HepG2 (cell line): ENCODE measurements at regions not wholly inside any gene's neighbourhood (a gene's known extent, or its start where the extent isn't known, plus 50 kb on each side); places are given as distances from the start of the nearest gene placed in this dataset.

Source experiments
- ATAC-seq: fragments of 200-7000 bp; cut with Tn5 transposase; 3 replicates; pipeline ENCODE4 v1.9.1; 2020; ENCODE audit warnings: mild to moderate bottlenecking, moderate library complexity
- BruUV-seq: library from RNA; stranded (reverse); fragments of 400-500 nt; replicated peaks from 2 replicates; lab custom pipeline; 2021; lab: Mats Ljungman, UMichigan
- CTCF ChIA-PET: fragments of 300-600 bp; formaldehyde crosslinking; extraction: SDS; loops from one replicate; lab custom pipeline; 2021; ENCODE audit warnings: low total read pairs, inconsistent platforms, low intra/inter-chr PET ratio; lab: Yijun Ruan, JAX
- POLR2A ChIA-PET: fragments of 350-600 bp; sonication (Branson Sonifier 250); formaldehyde crosslinking; loops from one replicate; lab custom pipeline; 2020; ENCODE audit warnings: antibody characterized with exemption, inconsistent platforms; lab: Yijun Ruan, JAX
- DNase-seq: peaks from one replicate; pipeline ENCODE4 v3.0.0-alpha.2; 2015; ENCODE audit warnings: low spot score
- FAIRE-seq: peaks from 3 replicates; lab custom pipeline; 2011; peaks lifted over from hg19 to GRCh38; lab: Jason Lieb, UNC
- H2AFZ ChIP-seq: one replicate; pipeline ENCODE4 v1.6.1; 2011; ENCODE audit warnings: low read length, inconsistent platforms
- H3K27ac ChIP-seq: fragments of 300-600 bp; 3 replicates; pipeline ENCODE4 v1.8.0; 2011; ENCODE audit warnings: mixed run types, mild to moderate bottlenecking, mixed read lengths, low read length, inconsistent platforms; ENCODE audit not compliant: insufficient read depth; ENCODE audit errors: extremely low read length
- H3K27me3 ChIP-seq, 2 experiments: fragments of 200-600 bp in 1 of 2; 2 replicates in 1 of 2; 3 replicates in 1 of 2; pipeline versions ENCODE4 v1.6.0 to v1.8.0; 2011; ENCODE audit warnings: low read length in 2 of 2, mild to moderate bottlenecking in 2 of 2, moderate library complexity in 2 of 2, inconsistent platforms in 1 of 2; ENCODE audit not compliant: insufficient read depth in 2 of 2, control insufficient read depth in 1 of 2
- H3K36me3 ChIP-seq, 2 experiments: fragments of 200-600 bp in 1 of 2; replicated peaks in 1 of 2; 2 replicates in 1 of 2; 3 replicates in 1 of 2; pipeline versions ENCODE4 v1.5.1 to v1.8.0; 2011; ENCODE audit warnings: low read length in 2 of 2, inconsistent platforms in 1 of 2; ENCODE audit not compliant: insufficient read depth in 2 of 2, control insufficient read depth in 1 of 2
- H3K4me1 ChIP-seq: 2 replicates; pipeline ENCODE4 v1.5.1; 2012; ENCODE audit warnings: low read length, inconsistent platforms; ENCODE audit not compliant: insufficient read depth
- H3K4me2 ChIP-seq: 2 replicates; pipeline ENCODE4 v1.6.0; 2011; ENCODE audit warnings: low read depth, low read length, inconsistent platforms
- H3K4me3 ChIP-seq, 3 experiments: fragments of 200-600 bp in 1 of 3; sonication (generic), shearing (Covaris generic) in 1 of 3; replicated peaks in 1 of 3; 2 replicates each; pipeline ENCODE4 v1.5.1; 2011 to 2016; ENCODE audit warnings: low read length in 3 of 3, inconsistent platforms in 2 of 3, low read depth in 2 of 3, mild to moderate bottlenecking in 2 of 3, control low read depth in 1 of 3, mixed read lengths in 1 of 3; ENCODE audit not compliant: insufficient read depth in 1 of 3
- H3K79me2 ChIP-seq: one replicate; pipeline ENCODE4 v1.6.1; 2011; ENCODE audit warnings: low read length, inconsistent platforms; ENCODE audit not compliant: insufficient read depth
- H3K9ac ChIP-seq: 2 replicates; pipeline ENCODE4 v1.6.0; 2011; ENCODE audit warnings: mild to moderate bottlenecking, low read depth, low read length, inconsistent platforms; ENCODE audit not compliant: insufficient read depth
- H3K9me3 ChIP-seq: 2 replicates; pipeline ENCODE4 v1.5.1; 2012; ENCODE audit warnings: mild to moderate bottlenecking, low read length
- H4K20me1 ChIP-seq: 2 replicates; pipeline ENCODE4 v1.6.0; 2011; ENCODE audit warnings: inconsistent platforms, mild to moderate bottlenecking, low read length, moderate library complexity; ENCODE audit not compliant: insufficient read depth
- CREM ChIP-seq, 2 experiments: sonication (generic) in 1 of 2; formaldehyde crosslinking in 1 of 2; IDR thresholded peaks; 2 replicates each; pipeline versions ENCODE4 v1.4.0 to v1.6.1; 2016 to 2020; ENCODE audit warnings: antibody characterized with exemption in 1 of 2, mild to moderate bottlenecking in 1 of 2, missing genetic modification reagents in 1 of 2
- HNRNPL ChIP-seq: fragments of 200-400 bp; formaldehyde crosslinking; IDR thresholded peaks from 2 replicates; pipeline ENCODE4 v1.6.1; 2017; ENCODE audit warnings: mild to moderate bottlenecking, low read depth, low read length
- RXRA ChIP-seq: sonication (generic); formaldehyde crosslinking; IDR thresholded peaks from 2 replicates; pipeline ENCODE4 v1.5.1; 2020; ENCODE audit warnings: missing genetic modification reagents
- ZFP37 ChIP-seq: sonication (generic); formaldehyde crosslinking; IDR thresholded peaks from 2 replicates; pipeline ENCODE4 v1.4.0; 2020; ENCODE audit warnings: missing genetic modification reagents, borderline replicate concordance
- ZNF432 ChIP-seq: sonication (generic); formaldehyde crosslinking; IDR thresholded peaks from 2 replicates; pipeline ENCODE4 v1.5.0; 2020; ENCODE audit warnings: missing genetic modification reagents, mild to moderate bottlenecking, borderline replicate concordance
- ZNF460 ChIP-seq: sonication (generic); formaldehyde crosslinking; IDR thresholded peaks from 2 replicates; pipeline ENCODE4 v1.5.1; 2020; ENCODE audit warnings: missing genetic modification reagents, mild to moderate bottlenecking, borderline replicate concordance
- ZNF614 ChIP-seq: IDR thresholded peaks from 2 replicates; pipeline ENCODE4 v1.6.1; 2018; ENCODE audit warnings: missing biosample characterization, missing genetic modification reagents, inconsistent platforms, borderline replicate concordance
- WGBS: methylation state at CpG from one replicate; pipeline ENCODE4 v1.1.6; 2017; ENCODE audit warnings: low lambda C conversion rate; 5-methylcytosine and 5-hydroxymethylcytosine counted together
- in situ Hi-C: cut with HindIII; loops from 2 replicates; pipeline ENCODE4 v1.10.0; 2017; ENCODE audit warnings: low pct_unique_long_range_greater_than_20kb; ENCODE audit not compliant: extremely low pct_ligation_motif_present
- intact Hi-C: fragments of 100-400 bp; cut with micrococcal nuclease; formaldehyde crosslinking; loops from one replicate; pipeline ENCODE4 v1.10.0; 2022; ENCODE audit not compliant: unreplicated experiment
- TF ChIP-seq, protein P1 (sequence below): sonication (generic); formaldehyde crosslinking; IDR thresholded peaks from 2 replicates; pipeline ENCODE4 v1.4.0; 2020; ENCODE audit warnings: mild to moderate bottlenecking, missing genetic modification reagents

DNA sequence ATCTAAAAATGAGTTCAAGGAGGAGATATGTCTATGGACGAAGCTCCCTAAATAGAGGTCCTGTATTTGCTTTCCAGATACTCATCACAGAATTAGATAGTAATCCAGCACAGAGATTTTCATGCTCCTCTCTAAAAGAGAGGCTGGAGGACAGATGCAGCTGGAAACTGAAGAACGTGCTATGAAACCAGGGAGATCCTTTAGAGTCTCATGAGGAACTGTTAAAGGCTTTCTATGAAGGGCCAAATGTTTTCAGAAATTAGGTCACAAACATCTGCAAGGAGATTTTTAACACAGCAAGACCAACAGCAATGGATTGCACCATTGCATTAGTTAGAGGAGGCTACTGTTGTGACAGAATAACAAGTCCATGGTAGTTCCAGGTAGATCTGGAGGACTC lies 95.6 kb upstream of the ARHGAP20 start:
- H3K4me2 ChIP-seq = no peak overlapping the region
- no peak overlapping the region for H2AFZ ChIP-seq
- no peaks in the 10 kb centered on the region for H3K4me1 ChIP-seq
- H3K4me3 ChIP-seq = no peak overlapping the region
- POLR2A ChIA-PET = no interaction called here
- H3K9ac ChIP-seq = no peak overlapping the region
- no peaks in the 10 kb centered on the region for H4K20me1 ChIP-seq
- FAIRE-seq = no peak
- no peak for DNase-seq
- ATAC-seq = no peak
- H3K27ac ChIP-seq = no peak overlapping the region
- H3K9me3 ChIP-seq = no peaks in the 10 kb centered on the region
- H3K36me3 ChIP-seq = no peaks in the 10 kb centered on the region
- CTCF ChIA-PET = no interaction called here
- H3K79me2 ChIP-seq = no peaks in the 10 kb centered on the region
- in situ Hi-C loops = no loop called here
- no peak for TF ChIP-seq HNRNPL
- TF ChIP-seq ZNF460 = no peak
- TF ChIP-seq ZNF614 = no peak
- TF ChIP-seq, protein P1, sequence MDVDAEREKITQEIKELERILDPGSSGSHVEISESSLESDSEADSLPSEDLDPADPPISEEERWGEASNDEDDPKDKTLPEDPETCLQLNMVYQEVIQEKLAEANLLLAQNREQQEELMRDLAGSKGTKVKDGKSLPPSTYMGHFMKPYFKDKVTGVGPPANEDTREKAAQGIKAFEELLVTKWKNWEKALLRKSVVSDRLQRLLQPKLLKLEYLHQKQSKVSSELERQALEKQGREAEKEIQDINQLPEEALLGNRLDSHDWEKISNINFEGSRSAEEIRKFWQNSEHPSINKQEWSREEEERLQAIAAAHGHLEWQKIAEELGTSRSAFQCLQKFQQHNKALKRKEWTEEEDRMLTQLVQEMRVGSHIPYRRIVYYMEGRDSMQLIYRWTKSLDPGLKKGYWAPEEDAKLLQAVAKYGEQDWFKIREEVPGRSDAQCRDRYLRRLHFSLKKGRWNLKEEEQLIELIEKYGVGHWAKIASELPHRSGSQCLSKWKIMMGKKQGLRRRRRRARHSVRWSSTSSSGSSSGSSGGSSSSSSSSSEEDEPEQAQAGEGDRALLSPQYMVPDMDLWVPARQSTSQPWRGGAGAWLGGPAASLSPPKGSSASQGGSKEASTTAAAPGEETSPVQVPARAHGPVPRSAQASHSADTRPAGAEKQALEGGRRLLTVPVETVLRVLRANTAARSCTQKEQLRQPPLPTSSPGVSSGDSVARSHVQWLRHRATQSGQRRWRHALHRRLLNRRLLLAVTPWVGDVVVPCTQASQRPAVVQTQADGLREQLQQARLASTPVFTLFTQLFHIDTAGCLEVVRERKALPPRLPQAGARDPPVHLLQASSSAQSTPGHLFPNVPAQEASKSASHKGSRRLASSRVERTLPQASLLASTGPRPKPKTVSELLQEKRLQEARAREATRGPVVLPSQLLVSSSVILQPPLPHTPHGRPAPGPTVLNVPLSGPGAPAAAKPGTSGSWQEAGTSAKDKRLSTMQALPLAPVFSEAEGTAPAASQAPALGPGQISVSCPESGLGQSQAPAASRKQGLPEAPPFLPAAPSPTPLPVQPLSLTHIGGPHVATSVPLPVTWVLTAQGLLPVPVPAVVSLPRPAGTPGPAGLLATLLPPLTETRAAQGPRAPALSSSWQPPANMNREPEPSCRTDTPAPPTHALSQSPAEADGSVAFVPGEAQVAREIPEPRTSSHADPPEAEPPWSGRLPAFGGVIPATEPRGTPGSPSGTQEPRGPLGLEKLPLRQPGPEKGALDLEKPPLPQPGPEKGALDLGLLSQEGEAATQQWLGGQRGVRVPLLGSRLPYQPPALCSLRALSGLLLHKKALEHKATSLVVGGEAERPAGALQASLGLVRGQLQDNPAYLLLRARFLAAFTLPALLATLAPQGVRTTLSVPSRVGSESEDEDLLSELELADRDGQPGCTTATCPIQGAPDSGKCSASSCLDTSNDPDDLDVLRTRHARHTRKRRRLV (CRISPR knock-in tag) = no peak
- no peak for TF ChIP-seq ZNF432 (CRISPR knock-in tag)
- no peak for TF ChIP-seq RXRA (CRISPR knock-in tag)
- no peak for TF ChIP-seq ZFP37
- no peak for TF ChIP-seq CREM (IDR thresholded peaks at IDR 0.05)
- TF ChIP-seq CREM (CRISPR knock-in tag; IDR thresholded peaks at IDR 0.05) = no peak
- no peaks in the 10 kb centered on the region for H3K27me3 ChIP-seq
- intact Hi-C loops = no loop called here
- BruUV-seq = no TSS peak
- WGBS = 3% methylated on average over 2 of the region's 2 CpGs
